IMR-90 (cell line): ENCODE measurements at regions not wholly inside any gene's neighbourhood (a gene's known extent, or its start where the extent isn't known, plus 50 kb on each side); places are given as distances from the start of the nearest gene placed in this dataset.

Experiments
- ATAC-seq: fragments of 200-7000 bp; cut with Tn5 transposase; 2 replicates; pipeline ENCODE4 v1.9.1; 2020; ENCODE audit warnings: low read depth, mild to moderate bottlenecking, moderate library complexity
- BruUV-seq: library from RNA; stranded (reverse); fragments of 400-500 nt; replicated peaks from 2 replicates; lab custom pipeline; 2021; lab: Mats Ljungman, UMichigan
- CTCF ChIA-PET: fragments of 300-600 bp; formaldehyde crosslinking; extraction: SDS; loops from one replicate; lab custom pipeline; 2021; ENCODE audit warnings: antibody characterized with exemption; lab: Yijun Ruan, JAX
- POLR2A ChIA-PET: fragments of 300-600 bp; sonication (Branson Sonifier 250); formaldehyde crosslinking; loops from one replicate; lab custom pipeline; 2022; ENCODE audit warnings: antibody characterized with exemption; ENCODE audit not compliant: unreplicated experiment; lab: Charles Lee
- DNase-seq: peaks from one replicate; pipeline ENCODE4 v3.0.0; 2013
- H2AFZ ChIP-seq: replicated peaks from 2 replicates; pipeline ENCODE3; 2013; ENCODE audit warnings: low read length, mild to moderate bottlenecking; ENCODE audit not compliant: poor library complexity
- H2AK5ac ChIP-seq: 2 replicates; pipeline ENCODE4 v1.6.1; 2013; ENCODE audit warnings: low read depth, low read length, inconsistent platforms
- H2AK9ac ChIP-seq: replicated peaks from 2 replicates; pipeline ENCODE3; 2013; ENCODE audit warnings: mild to moderate bottlenecking, low read depth, low read length, moderate library complexity; ENCODE audit not compliant: poor library complexity
- H2BK120ac ChIP-seq: 2 replicates; pipeline ENCODE4 v1.6.1; 2013; ENCODE audit warnings: low read depth, low read length, inconsistent platforms
- H2BK15ac ChIP-seq: 3 replicates; pipeline ENCODE4 v1.6.1; 2013; ENCODE audit warnings: low read depth, low read length, inconsistent platforms
- H2BK20ac ChIP-seq: 2 replicates; pipeline ENCODE4 v1.6.1; 2013; ENCODE audit warnings: low read depth, mild to moderate bottlenecking, inconsistent platforms, low read length, moderate library complexity
- H2BK5ac ChIP-seq: 2 replicates; pipeline ENCODE4 v1.6.1; 2013; ENCODE audit warnings: mild to moderate bottlenecking, low read depth, low read length, inconsistent platforms; ENCODE audit not compliant: poor library complexity, severe bottlenecking
- H3K14ac ChIP-seq: replicated peaks from 2 replicates; pipeline ENCODE4 v1.6.1; 2013; ENCODE audit warnings: low read depth, low read length, inconsistent platforms
- H3K18ac ChIP-seq: 2 replicates; pipeline ENCODE4 v1.6.1; 2013; ENCODE audit warnings: low read depth, low read length, control low read depth
- H3K23ac ChIP-seq: 2 replicates; pipeline ENCODE4 v1.6.1; 2013; ENCODE audit warnings: low read depth, low read length, inconsistent platforms
- H3K27ac ChIP-seq: 2 replicates; pipeline ENCODE4 v1.5.1; 2013; ENCODE audit warnings: mild to moderate bottlenecking, control low read depth, low read length; ENCODE audit not compliant: insufficient read depth
- H3K27me3 ChIP-seq: 2 replicates; pipeline ENCODE4 v1.6.1; 2013; ENCODE audit warnings: low read length; ENCODE audit not compliant: control insufficient read depth, insufficient read depth
- H3K36me3 ChIP-seq: 2 replicates; pipeline ENCODE4 v1.6.1; 2013; ENCODE audit warnings: low read length, mixed read lengths; ENCODE audit not compliant: control insufficient read depth, insufficient read depth
- H3K4ac ChIP-seq: 2 replicates; pipeline ENCODE4 v1.6.1; 2013; ENCODE audit warnings: low read depth, low read length, inconsistent platforms
- H3K4me1 ChIP-seq: 2 replicates; pipeline ENCODE4 v1.6.1; 2013; ENCODE audit warnings: low read length, mixed read lengths; ENCODE audit not compliant: control insufficient read depth, insufficient read depth
- H3K4me2 ChIP-seq: 2 replicates; pipeline ENCODE4 v1.6.1; 2013; ENCODE audit warnings: low read depth, mild to moderate bottlenecking, control low read depth, low read length, moderate library complexity
- H3K4me3 ChIP-seq: 2 replicates; pipeline ENCODE4 v1.5.1; 2013; ENCODE audit warnings: low read depth, mild to moderate bottlenecking, control low read depth, low read length, moderate library complexity; ENCODE audit not compliant: insufficient read depth
- H3K56ac ChIP-seq: 2 replicates; pipeline ENCODE4 v1.6.1; 2013; ENCODE audit warnings: low read length, inconsistent platforms; ENCODE audit not compliant: insufficient read depth; ENCODE audit errors: extremely low read depth
- H3K79me1 ChIP-seq, 2 experiments: 2 replicates each; pipeline ENCODE4 v1.6.1; 2013; ENCODE audit warnings: low read length in 2 of 2, inconsistent platforms in 1 of 2, low read depth in 1 of 2
- H3K9ac ChIP-seq: 2 replicates; pipeline ENCODE4 v1.6.1; 2013; ENCODE audit warnings: low read depth, low read length, control low read depth
- H3K9me1 ChIP-seq: 2 replicates; pipeline ENCODE4 v1.6.1; 2013; ENCODE audit warnings: low read length, inconsistent platforms; ENCODE audit not compliant: insufficient read depth
- H3K9me3 ChIP-seq: 2 replicates; pipeline ENCODE4 v1.6.1; 2013; ENCODE audit warnings: low read length; ENCODE audit not compliant: control insufficient read depth, insufficient read depth
- H4K20me1 ChIP-seq: 2 replicates; pipeline ENCODE4 v1.6.1; 2013; ENCODE audit warnings: low read length, inconsistent platforms; ENCODE audit not compliant: insufficient read depth
- H4K5ac ChIP-seq: 2 replicates; pipeline ENCODE4 v1.6.1; 2013; ENCODE audit warnings: mild to moderate bottlenecking, low read depth, low read length, control low read depth
- H4K8ac ChIP-seq, 2 experiments: 2 replicates each; pipeline ENCODE4 v1.6.1; 2013; ENCODE audit warnings: low read depth in 2 of 2, low read length in 2 of 2, control low read depth in 1 of 2, inconsistent platforms in 1 of 2
- H4K91ac ChIP-seq: 2 replicates; pipeline ENCODE4 v1.6.1; 2013; ENCODE audit warnings: low read depth, low read length, inconsistent platforms; ENCODE audit not compliant: insufficient read depth
- BHLHE40 ChIP-seq: fragments of 150-350 bp; IDR thresholded peaks from 2 replicates; pipeline ENCODE4 v1.6.1; 2016; ENCODE audit warnings: mild to moderate bottlenecking, low read depth, low read length
- CEBPB ChIP-seq: IDR thresholded peaks from 2 replicates; pipeline ENCODE4 v1.6.1; 2012; ENCODE audit warnings: low read depth, low read length, improper control_type of control experiment
- CHD1 ChIP-seq: IDR thresholded peaks from 2 replicates; pipeline ENCODE4 v1.6.1; 2012; ENCODE audit warnings: low read depth, low read length, improper control_type of control experiment
- MAFK ChIP-seq: IDR thresholded peaks from 2 replicates; pipeline ENCODE4 v1.6.1; 2012; ENCODE audit warnings: low read depth, low read length, improper control_type of control experiment
- MXI1 ChIP-seq: IDR thresholded peaks from 2 replicates; pipeline ENCODE4 v1.6.1; 2012; ENCODE audit warnings: low read depth, mild to moderate bottlenecking, low read length, moderate library complexity, borderline replicate concordance
- NFE2L2 ChIP-seq: fragments of 150-350 bp; IDR thresholded peaks from 2 replicates; pipeline ENCODE4 v1.6.1; 2016; ENCODE audit warnings: low read depth, mild to moderate bottlenecking, low read length
- POLR2A ChIP-seq: IDR thresholded peaks from 2 replicates; pipeline ENCODE4 v1.6.1; 2012; ENCODE audit warnings: mild to moderate bottlenecking, low read depth, low read length
- RCOR1 ChIP-seq: IDR thresholded peaks from 2 replicates; pipeline ENCODE4 v1.6.1; 2012; ENCODE audit warnings: mild to moderate bottlenecking, low read length, improper control_type of control experiment; ENCODE audit not compliant: insufficient replicate concordance
- SMC3 ChIP-seq: fragments of 150-350 bp; IDR thresholded peaks from 2 replicates; pipeline ENCODE4 v1.6.1; 2016; ENCODE audit warnings: low read depth, mild to moderate bottlenecking, antibody characterized with exemption, low read length, moderate library complexity
- WGBS, 2 experiments: methylation state at CpG; one replicate each; pipeline versions ENCODE4 v1.1.5 to v1.1.7; 2013; ENCODE audit warnings: missing lambda C conversion rate in 2 of 2; ENCODE audit not compliant: insufficient read length in 1 of 2; ENCODE audit errors: extremely low coverage in 2 of 2; 5-methylcytosine and 5-hydroxymethylcytosine counted together
- dilution Hi-C: fragments of 300-500 bp; cut with HindIII; formaldehyde crosslinking; loops from one replicate; pipeline ENCODE4 v1.14.3; 2018; ENCODE audit warnings: low sequenced_read_pairs; ENCODE audit not compliant: unreplicated experiment
- in situ Hi-C: fragments of 300-500 bp; cut with MboI; formaldehyde crosslinking; loops from 3 replicates; pipeline ENCODE4 v1.14.3; 2019; ENCODE audit warnings: low sequenced_read_pairs, inconsistent platforms, mixed read lengths
- intact Hi-C: fragments of 100-400 bp; cut with micrococcal nuclease; formaldehyde crosslinking; loops from 2 replicates; pipeline ENCODE4 v1.10.0; 2022
- TF ChIP-seq, protein P1 (sequence below): conservative IDR thresholded peaks from 2 replicates; pipeline ENCODE4 v1.5.1; 2012; ENCODE audit warnings: mild to moderate bottlenecking, low read depth, low read length, improper control_type of control experiment
- TF ChIP-seq, protein P2 (sequence below): fragments of 150-350 bp; IDR thresholded peaks from 2 replicates; pipeline ENCODE4 v1.6.1; 2016; ENCODE audit warnings: low read depth, mild to moderate bottlenecking, low read length, moderate library complexity, borderline replicate concordance

DNA sequence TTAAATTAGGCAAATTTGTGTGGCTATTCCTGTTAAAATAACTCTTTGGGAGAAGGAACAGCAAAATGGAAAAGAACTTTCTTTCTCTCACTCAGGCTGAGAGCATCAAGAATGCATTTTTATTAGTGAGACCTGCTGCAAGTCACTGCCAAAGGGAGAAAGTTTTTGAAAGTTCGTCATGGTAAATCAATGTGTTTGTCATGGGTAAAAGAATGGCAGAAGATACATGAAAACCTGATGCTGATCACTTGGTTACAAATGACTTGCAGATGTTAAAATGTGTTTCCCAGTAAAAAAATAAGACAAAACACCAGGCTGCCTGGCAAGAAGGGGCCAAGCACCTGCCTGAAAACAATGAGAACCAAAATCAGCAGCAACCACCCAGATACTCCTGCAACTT lies 484.7 kb upstream of the NRP1 start:
- H3K4ac ChIP-seq = no peak overlapping the region
- peaks cover 2% of the 10 kb centered on the region; the same call in 1 of the 2 replicates for H3K27me3 ChIP-seq
- no peak overlapping the region for H2BK5ac ChIP-seq
- H3K36me3 ChIP-seq = no peaks in the 10 kb centered on the region
- H2AK9ac ChIP-seq = no peak overlapping the region
- H3K4me3 ChIP-seq = no peak overlapping the region
- no peak overlapping the region for H3K18ac ChIP-seq
- CTCF ChIA-PET = no interaction called here
- no peaks in the 10 kb centered on the region for H3K9me1 ChIP-seq
- no peak overlapping the region for H3K9ac ChIP-seq
- DNase-seq = no peak
- ATAC-seq = no peak
- H3K4me2 ChIP-seq = no peak overlapping the region
- H3K56ac ChIP-seq = no peak overlapping the region
- WGBS, 2 experiments = no CpG with 5 or more reads among the region's 1 CpG
- H2BK120ac ChIP-seq = no peak overlapping the region
- dilution Hi-C loops = no loop called here
- no peak overlapping the region for H4K8ac ChIP-seq
- in situ Hi-C loops = no loop called here
- no peak overlapping the region for H4K91ac ChIP-seq
- no TSS peak for BruUV-seq
- no peaks in the 10 kb centered on the region for H4K20me1 ChIP-seq
- no peak overlapping the region for H2AFZ ChIP-seq
- no peak overlapping the region for H3K27ac ChIP-seq
- H2BK20ac ChIP-seq = no peak overlapping the region
- H3K14ac ChIP-seq = no peak overlapping the region
- POLR2A ChIA-PET = no interaction called here
- no peaks in the 10 kb centered on the region for H3K9me3 ChIP-seq
- no peak overlapping the region for H4K5ac ChIP-seq
- no peak overlapping the region for H2BK15ac ChIP-seq
- H3K23ac ChIP-seq = no peak overlapping the region
- intact Hi-C loops = no loop called here
- H3K79me1 ChIP-seq = no peaks in the 10 kb centered on the region
- TF ChIP-seq, protein P1, sequence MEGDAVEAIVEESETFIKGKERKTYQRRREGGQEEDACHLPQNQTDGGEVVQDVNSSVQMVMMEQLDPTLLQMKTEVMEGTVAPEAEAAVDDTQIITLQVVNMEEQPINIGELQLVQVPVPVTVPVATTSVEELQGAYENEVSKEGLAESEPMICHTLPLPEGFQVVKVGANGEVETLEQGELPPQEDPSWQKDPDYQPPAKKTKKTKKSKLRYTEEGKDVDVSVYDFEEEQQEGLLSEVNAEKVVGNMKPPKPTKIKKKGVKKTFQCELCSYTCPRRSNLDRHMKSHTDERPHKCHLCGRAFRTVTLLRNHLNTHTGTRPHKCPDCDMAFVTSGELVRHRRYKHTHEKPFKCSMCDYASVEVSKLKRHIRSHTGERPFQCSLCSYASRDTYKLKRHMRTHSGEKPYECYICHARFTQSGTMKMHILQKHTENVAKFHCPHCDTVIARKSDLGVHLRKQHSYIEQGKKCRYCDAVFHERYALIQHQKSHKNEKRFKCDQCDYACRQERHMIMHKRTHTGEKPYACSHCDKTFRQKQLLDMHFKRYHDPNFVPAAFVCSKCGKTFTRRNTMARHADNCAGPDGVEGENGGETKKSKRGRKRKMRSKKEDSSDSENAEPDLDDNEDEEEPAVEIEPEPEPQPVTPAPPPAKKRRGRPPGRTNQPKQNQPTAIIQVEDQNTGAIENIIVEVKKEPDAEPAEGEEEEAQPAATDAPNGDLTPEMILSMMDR = no peak
- TF ChIP-seq CHD1 = no peak
- no peak for TF ChIP-seq POLR2A
- no peak for TF ChIP-seq MAFK
- no peak for TF ChIP-seq BHLHE40
- TF ChIP-seq RCOR1 = no peak
- TF ChIP-seq, protein P2, sequence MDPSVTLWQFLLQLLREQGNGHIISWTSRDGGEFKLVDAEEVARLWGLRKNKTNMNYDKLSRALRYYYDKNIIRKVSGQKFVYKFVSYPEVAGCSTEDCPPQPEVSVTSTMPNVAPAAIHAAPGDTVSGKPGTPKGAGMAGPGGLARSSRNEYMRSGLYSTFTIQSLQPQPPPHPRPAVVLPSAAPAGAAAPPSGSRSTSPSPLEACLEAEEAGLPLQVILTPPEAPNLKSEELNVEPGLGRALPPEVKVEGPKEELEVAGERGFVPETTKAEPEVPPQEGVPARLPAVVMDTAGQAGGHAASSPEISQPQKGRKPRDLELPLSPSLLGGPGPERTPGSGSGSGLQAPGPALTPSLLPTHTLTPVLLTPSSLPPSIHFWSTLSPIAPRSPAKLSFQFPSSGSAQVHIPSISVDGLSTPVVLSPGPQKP = no peak
- no peak for TF ChIP-seq CEBPB
- TF ChIP-seq SMC3 = no peak
- no peak for TF ChIP-seq MXI1
- TF ChIP-seq NFE2L2 = no peak
- H3K4me1 ChIP-seq = no peaks in the 10 kb centered on the region
- no peak overlapping the region for H2AK5ac ChIP-seq
